ENCODE measurements at regions not wholly inside any gene's neighbourhood (a gene's known extent, or its start where the extent isn't known, plus 50 kb on each side); places are given as distances from the start of the nearest gene placed in this dataset.

DNA sequence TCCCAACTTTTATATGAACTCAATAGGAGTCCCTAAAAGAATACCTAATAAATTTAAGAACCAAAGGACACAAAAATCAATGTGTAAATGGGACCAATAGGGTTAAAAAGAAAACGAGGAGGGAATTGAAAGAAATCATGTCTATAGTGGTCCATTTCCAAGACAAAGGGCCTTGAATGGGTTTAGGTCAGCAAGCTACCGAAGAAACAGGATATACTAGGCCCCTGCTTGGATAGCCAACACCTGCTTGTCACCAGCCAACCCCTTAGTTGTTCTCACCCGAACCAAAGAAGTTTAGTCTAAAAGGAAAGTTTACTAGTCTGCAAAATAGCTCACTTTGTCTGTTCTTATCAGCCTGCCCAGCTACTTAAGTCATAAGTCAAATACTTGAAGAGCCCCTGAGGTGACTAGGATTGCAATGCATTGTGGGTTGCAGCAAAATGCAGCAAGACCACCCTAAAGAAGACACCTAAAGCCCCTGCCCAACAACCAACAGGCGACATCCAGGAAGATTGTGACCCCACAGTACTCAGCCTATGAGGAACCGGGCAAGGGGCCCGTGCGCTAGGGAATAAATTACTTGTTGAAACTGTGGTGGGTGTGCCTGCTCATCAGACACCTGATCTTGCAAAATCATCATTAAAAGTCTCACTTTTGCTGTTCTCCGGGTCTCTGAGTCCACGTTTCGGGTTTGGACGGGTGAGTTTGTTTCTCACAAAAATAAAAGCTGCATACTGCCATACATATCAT is 183.9 kb upstream of the PPP1R26 start:
- no peak for DNase-seq (ENCODE audit: low read depth)
- no peaks in the 10 kb centered on the region for H3K27me3 ChIP-seq (ENCODE audit: control insufficient read depth, insufficient read depth, low read length)
- H3K4me3 ChIP-seq (ENCODE audit: low read depth, low read length), result no peak overlapping the region
- no peaks in the 10 kb centered on the region for H3K36me3 ChIP-seq (ENCODE audit: control insufficient read depth, insufficient read depth, low read length)
- CTCF ChIA-PET, result no interaction called here
- POLR2A ChIA-PET, result no interaction called here
- TF ChIP-seq, protein P1, sequence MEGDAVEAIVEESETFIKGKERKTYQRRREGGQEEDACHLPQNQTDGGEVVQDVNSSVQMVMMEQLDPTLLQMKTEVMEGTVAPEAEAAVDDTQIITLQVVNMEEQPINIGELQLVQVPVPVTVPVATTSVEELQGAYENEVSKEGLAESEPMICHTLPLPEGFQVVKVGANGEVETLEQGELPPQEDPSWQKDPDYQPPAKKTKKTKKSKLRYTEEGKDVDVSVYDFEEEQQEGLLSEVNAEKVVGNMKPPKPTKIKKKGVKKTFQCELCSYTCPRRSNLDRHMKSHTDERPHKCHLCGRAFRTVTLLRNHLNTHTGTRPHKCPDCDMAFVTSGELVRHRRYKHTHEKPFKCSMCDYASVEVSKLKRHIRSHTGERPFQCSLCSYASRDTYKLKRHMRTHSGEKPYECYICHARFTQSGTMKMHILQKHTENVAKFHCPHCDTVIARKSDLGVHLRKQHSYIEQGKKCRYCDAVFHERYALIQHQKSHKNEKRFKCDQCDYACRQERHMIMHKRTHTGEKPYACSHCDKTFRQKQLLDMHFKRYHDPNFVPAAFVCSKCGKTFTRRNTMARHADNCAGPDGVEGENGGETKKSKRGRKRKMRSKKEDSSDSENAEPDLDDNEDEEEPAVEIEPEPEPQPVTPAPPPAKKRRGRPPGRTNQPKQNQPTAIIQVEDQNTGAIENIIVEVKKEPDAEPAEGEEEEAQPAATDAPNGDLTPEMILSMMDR (IDR thresholded peaks at IDR 0.05; ENCODE audit: insufficient read depth, low read depth, low read length), result no peak

DNA sequence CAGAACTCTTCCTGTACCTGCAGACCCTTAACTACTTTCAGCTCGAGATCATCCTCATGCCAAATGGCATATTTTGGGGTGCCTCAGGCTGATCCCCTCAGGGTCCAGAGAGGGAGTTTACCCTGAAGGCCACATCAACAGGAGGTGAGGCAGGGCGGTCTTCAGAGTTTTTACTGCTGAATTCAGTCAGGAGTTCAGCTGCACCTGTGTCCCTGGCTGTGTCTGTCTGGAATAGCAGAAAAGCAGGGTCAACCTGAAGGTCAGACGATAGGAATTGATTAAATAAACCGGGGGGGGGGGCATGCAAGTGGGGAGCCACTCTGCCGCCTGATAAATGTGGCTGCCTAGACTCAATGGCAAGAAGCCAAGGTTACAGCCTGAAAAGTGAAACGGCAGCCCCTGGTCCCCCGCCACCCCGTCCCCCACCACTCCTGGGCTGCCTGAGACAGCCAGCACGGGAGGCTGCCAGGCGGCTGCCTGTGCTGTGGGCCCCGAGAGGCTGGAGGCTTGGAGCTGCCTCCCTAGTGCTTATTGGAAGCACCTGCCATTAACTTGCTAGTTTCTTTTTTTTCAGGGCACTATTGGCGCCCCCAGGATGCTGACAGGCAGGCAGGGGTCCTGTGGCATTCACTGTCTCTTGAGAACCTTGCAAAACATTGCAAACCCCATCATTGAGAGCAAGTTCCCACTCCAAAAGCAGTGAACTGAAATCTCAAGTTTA is 182.7 kb upstream of the PPP1R26 start:
- CTCF ChIA-PET, result no interaction called here
- POLR2A ChIA-PET, result no interaction called here

GRCh38 chr9:135297456-135298075 is 182.0 kb upstream of the PPP1R26 start:
- CTCF ChIA-PET, result no interaction called here
- no peak for DNase-seq (ENCODE audit: low read depth)
- H3K36me3 ChIP-seq (ENCODE audit: control insufficient read depth, insufficient read depth, low read length), result no peaks in the 10 kb centered on the region
- POLR2A ChIA-PET, result no interaction called here
- H3K4me3 ChIP-seq (ENCODE audit: low read depth, low read length), result no peak overlapping the region
- TF ChIP-seq, protein P1 (IDR thresholded peaks at IDR 0.05; ENCODE audit: insufficient read depth, low read depth, low read length), result no peak
- no peaks in the 10 kb centered on the region for H3K27me3 ChIP-seq (ENCODE audit: control insufficient read depth, insufficient read depth, low read length)

More for the DNA sequence above, 182.7 kb upstream of the PPP1R26 start:
- Histone ChIP-seq H3K4me3 (ENCODE audit: low read depth, low read length) (no peak overlapping the region), H3K36me3 (ENCODE audit: control insufficient read depth, insufficient read depth, low read length) (no peaks in the 10 kb centered on the region), H3K27me3 (ENCODE audit: control insufficient read depth, insufficient read depth, low read length) (no peaks in the 10 kb centered on the region)
- TF ChIP-seq, protein P1 (IDR thresholded peaks at IDR 0.05; ENCODE audit: insufficient read depth, low read depth, low read length), result no peak
- no peak for DNase-seq (ENCODE audit: low read depth)

DNA sequence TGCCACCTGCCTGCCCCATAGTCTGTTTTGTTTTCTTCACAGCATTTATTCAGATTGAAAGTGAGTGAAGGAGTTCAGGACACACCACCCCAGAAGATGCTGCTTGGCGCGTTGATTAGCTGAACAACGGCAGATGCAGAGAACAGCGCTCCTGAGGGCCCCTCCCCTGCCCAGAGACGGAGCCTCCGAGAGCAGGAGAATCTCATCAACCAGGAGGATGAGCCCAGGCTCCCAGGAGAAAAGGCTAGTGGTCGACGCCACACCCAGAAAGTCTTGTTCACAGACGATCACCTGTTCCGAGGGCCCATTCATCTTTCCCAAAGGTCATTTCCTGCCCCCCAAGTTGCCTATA is 180.4 kb upstream of the PPP1R26 start:
- TF ChIP-seq, protein P1 (IDR thresholded peaks at IDR 0.05; ENCODE audit: insufficient read depth, low read depth, low read length), result no peak
- H3K27me3 ChIP-seq (ENCODE audit: control insufficient read depth, insufficient read depth, low read length), result no peaks in the 10 kb centered on the region
- ChIA-PET POLR2A (no interaction called here), CTCF (no interaction called here)
- no peak overlapping the region for H3K4me3 ChIP-seq (ENCODE audit: low read depth, low read length)
- no peak for DNase-seq (ENCODE audit: low read depth)
- H3K36me3 ChIP-seq (ENCODE audit: control insufficient read depth, insufficient read depth, low read length), result no peaks in the 10 kb centered on the region

- CTCF ChIA-PET, result no interaction called here
These were observed 179.8 kb upstream of the PPP1R26 start for GRCh38 chr9:135299651-135300345.

More at GRCh38 chr9:135299651-135300345, 179.8 kb upstream of the PPP1R26 start:
- POLR2A ChIA-PET, result no interaction called here
- H3K27me3 ChIP-seq (ENCODE audit: control insufficient read depth, insufficient read depth, low read length), result no peaks in the 10 kb centered on the region
- TF ChIP-seq, protein P1 (IDR thresholded peaks at IDR 0.05; ENCODE audit: insufficient read depth, low read depth, low read length), result no peak
- H3K4me3 ChIP-seq (ENCODE audit: low read depth, low read length), result no peak overlapping the region
- no peaks in the 10 kb centered on the region for H3K36me3 ChIP-seq (ENCODE audit: control insufficient read depth, insufficient read depth, low read length)
- no peak for DNase-seq (ENCODE audit: low read depth)
